ENCODE measurements at regions not wholly inside any gene's neighbourhood (a gene's known extent, or its start where the extent isn't known, plus 50 kb on each side); places are given as distances from the start of the nearest gene placed in this dataset.

- no peak for TF ChIP-seq ZFX (IDR thresholded peaks at IDR 0.05)
- no peak for TF ChIP-seq CTCF (conservative IDR thresholded peaks at IDR 0.05)
Observed at GRCh38 chr5:96157077-96157780, 195.6 kb upstream of the ELL2 start.

Measured in C4-2B (cell line).